K562 (cell line): ENCODE measurements at regions not wholly inside any gene's neighbourhood (a gene's known extent, or its start where the extent isn't known, plus 50 kb on each side); places are given as distances from the start of the nearest gene placed in this dataset.

Source experiments
- ATF2 ChIP-seq: sonication (generic); formaldehyde crosslinking; IDR thresholded peaks from 2 replicates; pipeline ENCODE4 v1.8.1; 2022; ENCODE audit warnings: missing genetic modification reagents
- MYC ChIP-seq, 2 experiments: fragments of 250-450 bp in 1 of 2; sonication (Bioruptor Pico) in 1 of 2; IDR thresholded peaks; 2 replicates each; pipeline versions ENCODE4 v1.5.1 to v1.6.1; 2012 to 2021; ENCODE audit warnings: low read depth in 2 of 2, borderline replicate concordance in 1 of 2, improper control_type of control experiment in 1 of 2, low read length in 1 of 2, mild to moderate bottlenecking in 1 of 2, moderate library complexity in 1 of 2
- RCOR1 ChIP-seq, 2 experiments: IDR thresholded peaks; 2 replicates each; pipeline ENCODE4 v1.6.1; 2012; ENCODE audit warnings: low read depth in 2 of 2, low read length in 2 of 2, borderline replicate concordance in 1 of 2, improper control_type of control experiment in 1 of 2

GRCh38 chr4:35526456-35526855, 717.9 kb downstream of the ARAP2 start:
- no peak for TF ChIP-seq RCOR1 (IDR thresholded peaks at IDR 0.05; ENCODE audit: borderline replicate concordance in 1 of 2, low read depth in 2 of 2, low read length in 2 of 2)
- no peak for TF ChIP-seq MYC (IDR thresholded peaks at IDR 0.05; ENCODE audit: low read depth, low read length)
- TF ChIP-seq MYC (CRISPR knock-in tag; IDR thresholded peaks at IDR 0.05; ENCODE audit: borderline replicate concordance, low read depth) = no peak
- TF ChIP-seq ATF2 (CRISPR knock-in tag) = no peak
